GM12891 (cell line): ENCODE measurements at regions not wholly inside any gene's neighbourhood (a gene's known extent, or its start where the extent isn't known, plus 50 kb on each side); places are given as distances from the start of the nearest gene placed in this dataset.

ENCODE experiments used
- PAX5 ChIP-seq: IDR thresholded peaks from 2 replicates; pipeline ENCODE4 v1.6.1; 2011; ENCODE audit warnings: low read length, moderate library complexity, mild to moderate bottlenecking; ENCODE audit not compliant: insufficient read depth, severe bottlenecking
- POLR2A ChIP-seq: IDR thresholded peaks from 2 replicates; pipeline ENCODE4 v1.6.1; 2011; ENCODE audit warnings: low read depth, low read length, control low read depth
- POLR2AphosphoS5 ChIP-seq: IDR thresholded peaks from 2 replicates; pipeline ENCODE4 v1.6.1; 2011; ENCODE audit warnings: low read depth, low read length, control low read depth

DNA sequence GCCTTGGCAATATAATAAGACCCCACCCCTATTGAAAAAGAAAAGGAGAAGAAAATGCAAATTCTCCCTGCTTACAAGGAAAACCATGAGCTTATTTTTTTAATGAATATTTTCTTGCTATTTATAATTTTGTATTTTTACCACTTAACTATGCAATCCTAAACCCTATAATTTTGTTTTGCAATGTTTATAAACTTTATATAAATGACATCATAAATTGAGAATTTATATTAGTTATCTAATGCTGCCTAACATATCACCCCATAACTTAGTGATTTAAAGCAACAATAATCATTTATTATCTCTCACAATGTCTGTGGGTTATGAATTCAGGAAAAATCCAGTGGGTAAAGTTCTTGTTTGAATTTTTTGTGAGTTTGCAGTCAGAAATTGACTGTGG, 369.1 kb downstream of the TAF11L14 start:
- no peak for TF ChIP-seq POLR2A
- TF ChIP-seq POLR2AphosphoS5 = no peak
- no peak for TF ChIP-seq PAX5
